ENCODE measurements at regions not wholly inside any gene's neighbourhood (a gene's known extent, or its start where the extent isn't known, plus 50 kb on each side); places are given as distances from the start of the nearest gene placed in this dataset.
"Not testable (repeated sequence)": the region's sequence is repeated elsewhere in the genome, so short reads cannot be mapped to it uniquely, and the experiment has no call there.

GRCh38 chr3:171915275-171915674, 72.1 kb downstream of the TMEM212 start:
- no peak for DNase-seq

- DNase-seq = no peak
Observed at GRCh38 chr3:171916888-171917287, 73.7 kb downstream of the TMEM212 start.

- DNase-seq = not testable (repeated sequence)
Observed at GRCh38 chr3:171922629-171923028, 79.5 kb downstream of the TMEM212 start.

- DNase-seq = not testable (repeated sequence)
Observed at GRCh38 chr3:171923668-171924067, 80.5 kb downstream of the TMEM212 start.

- not testable (repeated sequence) for DNase-seq
Observed at GRCh38 chr3:171924864-171925263, 81.7 kb downstream of the TMEM212 start.

GRCh38 chr3:171932153-171932611, 89.0 kb downstream of the TMEM212 start:
- DNase-seq = peak in 1 of 4 experiments; percentile 0

GRCh38 chr3:171933441-171933840, 90.3 kb downstream of the TMEM212 start:
- DNase-seq = no peak

- no peak for DNase-seq
Observed at GRCh38 chr3:171935261-171936123, 92.3 kb downstream of the TMEM212 start.

GRCh38 chr3:171936191-171936841, 93.2 kb downstream of the TMEM212 start:
- DNase-seq = no peak

- DNase-seq = no peak
Observed at GRCh38 chr3:171939578-171939977, 96.4 kb downstream of the TMEM212 start.

GRCh38 chr3:171940151-171940649, 97.1 kb downstream of the TMEM212 start:
- DNase-seq = no peak

GRCh38 chr3:171943262-171944117, 95.9 kb upstream of the FNDC3B start:
- no peak for DNase-seq

- DNase-seq = no peak
Observed at GRCh38 chr3:171944118-171945016, 95.0 kb upstream of the FNDC3B start.

- no peak for DNase-seq
Observed at GRCh38 chr3:171948674-171949073, 90.7 kb upstream of the FNDC3B start.

- DNase-seq = no peak
Observed at GRCh38 chr3:171949554-171949953, 89.8 kb upstream of the FNDC3B start.

- no peak for DNase-seq
Observed at GRCh38 chr3:171950373-171950772, 89.0 kb upstream of the FNDC3B start.

GRCh38 chr3:171951597-171951996, 87.8 kb upstream of the FNDC3B start:
- no peak for DNase-seq

GRCh38 chr3:171953301-171954022, 85.9 kb upstream of the FNDC3B start:
- no peak for DNase-seq

GRCh38 chr3:171954690-171955383, 84.5 kb upstream of the FNDC3B start:
- DNase-seq = no peak

GRCh38 chr3:171955598-171955997, 83.8 kb upstream of the FNDC3B start:
- DNase-seq = no peak

Measured in activated naive CD4-positive, alpha-beta T cell (primary cell).